SK-N-SH (cell line): ENCODE measurements at regions not wholly inside any gene's neighbourhood (a gene's known extent, or its start where the extent isn't known, plus 50 kb on each side); places are given as distances from the start of the nearest gene placed in this dataset.

ENCODE experiments used
- EP300 ChIP-seq, 2 experiments: IDR thresholded peaks; 2 replicates each; pipeline versions ENCODE4 v1.4.0 to v1.6.1; 2012; ENCODE audit warnings: borderline replicate concordance in 1 of 2, low read depth in 1 of 2, low read length in 1 of 2
- JUND ChIP-seq: IDR thresholded peaks from 2 replicates; pipeline ENCODE4 v1.4.0; 2012
- MXI1 ChIP-seq: IDR thresholded peaks from 2 replicates; pipeline ENCODE4 v1.6.1; 2012; ENCODE audit warnings: mild to moderate bottlenecking, low read depth, low read length, improper control_type of control experiment
- POLR2AphosphoS5 ChIP-seq: IDR thresholded peaks from 2 replicates; pipeline ENCODE4 v1.6.1; 2012; ENCODE audit warnings: low read depth, low read length
- RAD21 ChIP-seq: IDR thresholded peaks from 2 replicates; pipeline ENCODE4 v1.6.1; 2012; ENCODE audit warnings: mild to moderate bottlenecking, low read length
- RCOR1 ChIP-seq: fragments of 150-350 bp; IDR thresholded peaks from 2 replicates; pipeline ENCODE4 v1.6.1; 2017; ENCODE audit warnings: antibody characterized with exemption, low read length
- YY1 ChIP-seq: IDR thresholded peaks from 2 replicates; pipeline ENCODE4 v1.4.0; 2012; ENCODE audit warnings: low read depth, mild to moderate bottlenecking
- TF ChIP-seq, protein P1 (sequence below): fragments of 150-350 bp; IDR thresholded peaks from 2 replicates; pipeline ENCODE4 v1.6.1; 2017; ENCODE audit warnings: antibody characterized with exemption, low read length, low read depth, borderline replicate concordance
- TF ChIP-seq, protein P2 (sequence below): fragments of 200-600 bp; sonication (generic); IDR thresholded peaks from 2 replicates; pipeline ENCODE4 v1.6.1; 2017; ENCODE audit warnings: antibody characterized with exemption, mild to moderate bottlenecking, moderate library complexity

DNA sequence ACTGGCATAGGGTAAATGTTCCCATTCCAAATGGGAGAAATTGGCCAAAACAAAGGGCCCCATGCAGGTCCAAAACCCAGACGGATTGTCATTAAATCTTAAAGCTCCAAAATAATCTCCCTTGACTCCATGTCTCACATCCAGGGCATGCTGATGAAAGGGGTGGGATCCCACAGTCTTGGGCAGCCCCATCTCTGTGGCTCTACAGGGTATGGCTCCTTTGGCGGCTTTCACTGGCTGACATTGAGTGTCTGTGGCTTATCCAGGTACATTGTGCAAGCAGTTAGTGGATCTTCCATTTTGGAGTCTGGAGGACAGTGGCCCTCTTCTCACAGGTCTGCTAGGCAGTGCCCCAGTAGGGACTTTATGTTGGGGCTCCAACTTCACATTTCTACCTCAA, 772.9 kb upstream of the INTU start:
- TF ChIP-seq POLR2AphosphoS5 = no peak
- TF ChIP-seq, protein P1, sequence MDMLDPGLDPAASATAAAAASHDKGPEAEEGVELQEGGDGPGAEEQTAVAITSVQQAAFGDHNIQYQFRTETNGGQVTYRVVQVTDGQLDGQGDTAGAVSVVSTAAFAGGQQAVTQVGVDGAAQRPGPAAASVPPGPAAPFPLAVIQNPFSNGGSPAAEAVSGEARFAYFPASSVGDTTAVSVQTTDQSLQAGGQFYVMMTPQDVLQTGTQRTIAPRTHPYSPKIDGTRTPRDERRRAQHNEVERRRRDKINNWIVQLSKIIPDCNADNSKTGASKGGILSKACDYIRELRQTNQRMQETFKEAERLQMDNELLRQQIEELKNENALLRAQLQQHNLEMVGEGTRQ = no peak
- TF ChIP-seq, protein P2, sequence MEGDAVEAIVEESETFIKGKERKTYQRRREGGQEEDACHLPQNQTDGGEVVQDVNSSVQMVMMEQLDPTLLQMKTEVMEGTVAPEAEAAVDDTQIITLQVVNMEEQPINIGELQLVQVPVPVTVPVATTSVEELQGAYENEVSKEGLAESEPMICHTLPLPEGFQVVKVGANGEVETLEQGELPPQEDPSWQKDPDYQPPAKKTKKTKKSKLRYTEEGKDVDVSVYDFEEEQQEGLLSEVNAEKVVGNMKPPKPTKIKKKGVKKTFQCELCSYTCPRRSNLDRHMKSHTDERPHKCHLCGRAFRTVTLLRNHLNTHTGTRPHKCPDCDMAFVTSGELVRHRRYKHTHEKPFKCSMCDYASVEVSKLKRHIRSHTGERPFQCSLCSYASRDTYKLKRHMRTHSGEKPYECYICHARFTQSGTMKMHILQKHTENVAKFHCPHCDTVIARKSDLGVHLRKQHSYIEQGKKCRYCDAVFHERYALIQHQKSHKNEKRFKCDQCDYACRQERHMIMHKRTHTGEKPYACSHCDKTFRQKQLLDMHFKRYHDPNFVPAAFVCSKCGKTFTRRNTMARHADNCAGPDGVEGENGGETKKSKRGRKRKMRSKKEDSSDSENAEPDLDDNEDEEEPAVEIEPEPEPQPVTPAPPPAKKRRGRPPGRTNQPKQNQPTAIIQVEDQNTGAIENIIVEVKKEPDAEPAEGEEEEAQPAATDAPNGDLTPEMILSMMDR = no peak
- no peak for TF ChIP-seq RAD21
- TF ChIP-seq MXI1 = no peak
- no peak for TF ChIP-seq EP300 (IDR thresholded peaks at IDR 0.05; ENCODE audit: borderline replicate concordance in 1 of 2, low read depth in 1 of 2, low read length in 1 of 2)
- no peak for TF ChIP-seq JUND
- TF ChIP-seq YY1 = no peak
- TF ChIP-seq RCOR1 = no peak
